Memory B cell (primary cell): ENCODE measurements at regions not wholly inside any gene's neighbourhood (a gene's known extent, or its start where the extent isn't known, plus 50 kb on each side); places are given as distances from the start of the nearest gene placed in this dataset.
A peak's percentile ranks its signal among the peaks of the same experiment; 100 is the strongest.

Source experiments
- ATAC-seq: fragments of 150-1000 bp; cut with Tn5 transposase; 2 replicates; pipeline ENCODE4 v1.10.0; 2021; ENCODE audit warnings: low read depth, mild to moderate bottlenecking, moderate library complexity
- DNase-seq, 2 donors: peaks; one replicate each; pipeline ENCODE4 v3.0.0; 2022; ENCODE audit warnings: low spot score in 2 of 2
- H3K27ac Mint-ChIP-seq: one replicate; pipeline ENCODE4 v1.8.0; 2022; ENCODE audit warnings: mild to moderate bottlenecking, moderate library complexity, mixed read lengths
- H3K27me3 Mint-ChIP-seq: one replicate; pipeline ENCODE4 v1.8.0; 2022; ENCODE audit warnings: mixed read lengths
- H3K36me3 Mint-ChIP-seq: one replicate; pipeline ENCODE4 v1.8.0; 2022; ENCODE audit warnings: mild to moderate bottlenecking, mixed read lengths
- H3K4me1 Mint-ChIP-seq: one replicate; pipeline ENCODE4 v1.8.0; 2022; ENCODE audit warnings: mixed read lengths
- H3K4me3 Mint-ChIP-seq: one replicate; pipeline ENCODE4 v1.8.0; 2022; ENCODE audit warnings: mild to moderate bottlenecking, moderate library complexity, mixed read lengths
- H3K9me3 Mint-ChIP-seq: one replicate; pipeline ENCODE4 v1.8.0; 2022; ENCODE audit warnings: mixed read lengths

- no peak overlapping the region for H3K4me3 Mint-ChIP-seq
- H3K27ac Mint-ChIP-seq = no peak overlapping the region
- H3K27me3 Mint-ChIP-seq = no peaks in the 10 kb centered on the region
- peaks cover 6% of the 10 kb centered on the region for H3K4me1 Mint-ChIP-seq
- no peaks in the 10 kb centered on the region for H3K9me3 Mint-ChIP-seq
- H3K36me3 Mint-ChIP-seq = no peaks in the 10 kb centered on the region
- DNase-seq (no peak), ATAC-seq (no peak)
These were observed 223.8 kb downstream of the HAO1 start for GRCh38 chr20:7716286-7716972.

GRCh38 chr20:7722564-7722963 is 217.7 kb downstream of the HAO1 start:
- no peak for DNase-seq
- Mint-ChIP-seq H3K27me3 (no peaks in the 10 kb centered on the region), H3K27ac (no peak overlapping the region), H3K9me3 (peaks cover 1% of the 10 kb centered on the region), H3K4me1 (no peaks in the 10 kb centered on the region), H3K4me3 (no peak overlapping the region), H3K36me3 (no peaks in the 10 kb centered on the region)
- no peak for ATAC-seq

- Mint-ChIP-seq H3K9me3 (peaks cover 1% of the 10 kb centered on the region), H3K4me3 (no peak overlapping the region), H3K27ac (no peak overlapping the region), H3K4me1 (no peaks in the 10 kb centered on the region), H3K27me3 (no peaks in the 10 kb centered on the region), H3K36me3 (no peaks in the 10 kb centered on the region)
- no peak for ATAC-seq
- no peak for DNase-seq
These were observed 217.0 kb downstream of the HAO1 start for GRCh38 chr20:7723284-7723683.

GRCh38 chr20:7728338-7728737 is 211.9 kb downstream of the HAO1 start:
- Mint-ChIP-seq H3K9me3 (no peaks in the 10 kb centered on the region), H3K27ac (no peak overlapping the region), H3K36me3 (no peaks in the 10 kb centered on the region), H3K27me3 (no peaks in the 10 kb centered on the region), H3K4me3 (no peak overlapping the region), H3K4me1 (no peaks in the 10 kb centered on the region)
- ATAC-seq (no peak), DNase-seq (no peak)

- no peaks in the 10 kb centered on the region for H3K9me3 Mint-ChIP-seq
- no peak for DNase-seq
- H3K36me3 Mint-ChIP-seq = no peaks in the 10 kb centered on the region
- no peak overlapping the region for H3K4me3 Mint-ChIP-seq
- no peaks in the 10 kb centered on the region for H3K4me1 Mint-ChIP-seq
- H3K27me3 Mint-ChIP-seq = no peaks in the 10 kb centered on the region
- ATAC-seq = no peak
- H3K27ac Mint-ChIP-seq = no peak overlapping the region
These were observed 206.0 kb downstream of the HAO1 start for GRCh38 chr20:7734216-7734615.

GRCh38 chr20:7736336-7736735 is 203.9 kb downstream of the HAO1 start:
- H3K27ac Mint-ChIP-seq = no peak overlapping the region

GRCh38 chr20:7741866-7742265 is 198.4 kb downstream of the HAO1 start:
- H3K27me3 Mint-ChIP-seq = no peaks in the 10 kb centered on the region
- no peaks in the 10 kb centered on the region for H3K4me1 Mint-ChIP-seq
- H3K4me3 Mint-ChIP-seq = no peak overlapping the region
- H3K9me3 Mint-ChIP-seq = no peaks in the 10 kb centered on the region
- H3K27ac Mint-ChIP-seq = no peak overlapping the region
- DNase-seq = no peak
- no peak for ATAC-seq
- H3K36me3 Mint-ChIP-seq = no peaks in the 10 kb centered on the region

More at GRCh38 chr20:7736336-7736735, 203.9 kb downstream of the HAO1 start:
- DNase-seq (no peak), ATAC-seq (no peak)
- Mint-ChIP-seq H3K4me1 (no peaks in the 10 kb centered on the region), H3K36me3 (no peaks in the 10 kb centered on the region), H3K9me3 (no peaks in the 10 kb centered on the region), H3K4me3 (no peak overlapping the region), H3K27me3 (no peaks in the 10 kb centered on the region)

- Mint-ChIP-seq H3K4me1 (no peaks in the 10 kb centered on the region), H3K9me3 (no peaks in the 10 kb centered on the region), H3K27ac (no peak overlapping the region), H3K4me3 (no peak overlapping the region), H3K27me3 (no peaks in the 10 kb centered on the region), H3K36me3 (no peaks in the 10 kb centered on the region)
- ATAC-seq (no peak), DNase-seq (no peak)
These were observed 197.8 kb downstream of the HAO1 start for GRCh38 chr20:7742479-7742878.

- H3K27me3 Mint-ChIP-seq = no peaks in the 10 kb centered on the region
- H3K27ac Mint-ChIP-seq = no peak overlapping the region
- H3K36me3 Mint-ChIP-seq = no peaks in the 10 kb centered on the region
- H3K4me1 Mint-ChIP-seq = no peaks in the 10 kb centered on the region
- no peak overlapping the region for H3K4me3 Mint-ChIP-seq
- DNase-seq = no peak
- H3K9me3 Mint-ChIP-seq = no peaks in the 10 kb centered on the region
- no peak for ATAC-seq
These were observed 195.8 kb downstream of the HAO1 start for GRCh38 chr20:7744411-7744810.

- Mint-ChIP-seq H3K36me3 (no peaks in the 10 kb centered on the region), H3K27me3 (no peaks in the 10 kb centered on the region), H3K4me1 (no peaks in the 10 kb centered on the region), H3K27ac (no peak overlapping the region), H3K4me3 (no peak overlapping the region), H3K9me3 (no peaks in the 10 kb centered on the region)
- ATAC-seq = no peak
- no peak for DNase-seq
These were observed 191.6 kb downstream of the HAO1 start for GRCh38 chr20:7748624-7749023.

GRCh38 chr20:7754102-7754501 is 186.2 kb downstream of the HAO1 start:
- no peaks in the 10 kb centered on the region for H3K36me3 Mint-ChIP-seq
- DNase-seq (no peak), ATAC-seq (no peak)
- H3K4me3 Mint-ChIP-seq = no peak overlapping the region
- peaks cover 2% of the 10 kb centered on the region for H3K9me3 Mint-ChIP-seq
- H3K27ac Mint-ChIP-seq = no peak overlapping the region
- no peaks in the 10 kb centered on the region for H3K4me1 Mint-ChIP-seq
- H3K27me3 Mint-ChIP-seq = no peaks in the 10 kb centered on the region

GRCh38 chr20:7758406-7758805 is 181.9 kb downstream of the HAO1 start:
- Mint-ChIP-seq H3K9me3 (peaks cover 4% of the 10 kb centered on the region), H3K36me3 (no peaks in the 10 kb centered on the region), H3K27me3 (no peaks in the 10 kb centered on the region), H3K4me1 (no peaks in the 10 kb centered on the region), H3K4me3 (no peak overlapping the region), H3K27ac (no peak overlapping the region)
- no peak for ATAC-seq
- DNase-seq = no peak

GRCh38 chr20:7760247-7761031 is 179.8 kb downstream of the HAO1 start:
- ATAC-seq (no peak), DNase-seq (no peak)
- Mint-ChIP-seq H3K36me3 (no peaks in the 10 kb centered on the region), H3K4me1 (no peaks in the 10 kb centered on the region), H3K4me3 (no peak overlapping the region), H3K27ac (no peak overlapping the region), H3K9me3 (peaks cover 6% of the 10 kb centered on the region), H3K27me3 (no peaks in the 10 kb centered on the region)

GRCh38 chr20:7765221-7765620 is 175.0 kb downstream of the HAO1 start:
- H3K4me1 Mint-ChIP-seq = no peaks in the 10 kb centered on the region
- H3K36me3 Mint-ChIP-seq = no peaks in the 10 kb centered on the region
- no peak for DNase-seq
- no peaks in the 10 kb centered on the region for H3K27me3 Mint-ChIP-seq
- no peak overlapping the region for H3K4me3 Mint-ChIP-seq
- ATAC-seq = peak; percentile 62
- peaks cover 7% of the 10 kb centered on the region for H3K9me3 Mint-ChIP-seq
- no peak overlapping the region for H3K27ac Mint-ChIP-seq

- no peak for DNase-seq
- Mint-ChIP-seq H3K4me3 (no peak overlapping the region), H3K27me3 (no peaks in the 10 kb centered on the region), H3K36me3 (no peaks in the 10 kb centered on the region), H3K27ac (no peak overlapping the region), H3K4me1 (no peaks in the 10 kb centered on the region), H3K9me3 (peaks cover 5% of the 10 kb centered on the region)
- no peak for ATAC-seq
These were observed 170.2 kb downstream of the HAO1 start for GRCh38 chr20:7770046-7770445.
